NCI-H1105 treated with DMSO at 0.1 percent for 48 hours (cell line): ENCODE measurements at regions not wholly inside any gene's neighbourhood (a gene's known extent, or its start where the extent isn't known, plus 50 kb on each side); places are given as distances from the start of the nearest gene placed in this dataset.
"Not testable (repeated sequence)": the region's sequence is repeated elsewhere in the genome, so short reads cannot be mapped to it uniquely, and the experiment has no call there.

Source experiments
- DNase-seq: peaks from one replicate; lab custom pipeline; 2025; lab: John Stamatoyannopoulos, UW

- DNase-seq = peak; percentile 2
These were observed 68.5 kb downstream of the CDC14C start for GRCh38 chr7:48992816-48993215.

GRCh38 chr7:49001610-49002033 lies 77.3 kb downstream of the CDC14C start:
- DNase-seq = peak; percentile 24

GRCh38 chr7:49010717-49011116 lies 86.4 kb downstream of the CDC14C start:
- DNase-seq = no peak

GRCh38 chr7:49014870-49015269 lies 90.5 kb downstream of the CDC14C start:
- peak; percentile 11 for DNase-seq

- no peak for DNase-seq
These were observed 95.8 kb downstream of the CDC14C start for GRCh38 chr7:49020145-49020544.

GRCh38 chr7:49022448-49022847 lies 98.1 kb downstream of the CDC14C start:
- DNase-seq = no peak

- DNase-seq = no peak
These were observed 99.3 kb downstream of the CDC14C start for GRCh38 chr7:49023345-49024328.

- no peak for DNase-seq
These were observed 105.9 kb downstream of the CDC14C start for GRCh38 chr7:49030221-49030620.

- DNase-seq = not testable (repeated sequence)
These were observed 108.8 kb downstream of the CDC14C start for GRCh38 chr7:49033140-49033539.

GRCh38 chr7:49037346-49038210 lies 113.2 kb downstream of the CDC14C start:
- no peak for DNase-seq

- no peak for DNase-seq
These were observed 114.5 kb downstream of the CDC14C start for GRCh38 chr7:49038821-49039358.

GRCh38 chr7:49060743-49061142 lies 136.4 kb downstream of the CDC14C start:
- DNase-seq = no peak

GRCh38 chr7:49074538-49074937 lies 150.2 kb downstream of the CDC14C start:
- DNase-seq = no peak

- no peak for DNase-seq
These were observed 156.6 kb downstream of the CDC14C start for GRCh38 chr7:49080896-49081475.

GRCh38 chr7:49088017-49088416 lies 163.7 kb downstream of the CDC14C start:
- no peak for DNase-seq

- DNase-seq = no peak
These were observed 165.4 kb downstream of the CDC14C start for GRCh38 chr7:49089717-49090116.

GRCh38 chr7:49091089-49091488 lies 166.7 kb downstream of the CDC14C start:
- DNase-seq = no peak

GRCh38 chr7:49091519-49091918 lies 167.2 kb downstream of the CDC14C start:
- DNase-seq = no peak

- no peak for DNase-seq
These were observed 168.9 kb downstream of the CDC14C start for GRCh38 chr7:49093218-49093617.

- no peak for DNase-seq
These were observed 170.5 kb downstream of the CDC14C start for GRCh38 chr7:49094866-49095265.

- no peak for DNase-seq
These were observed 175.4 kb downstream of the CDC14C start for GRCh38 chr7:49099587-49100326.
